GM12872 (cell line): ENCODE measurements at regions not wholly inside any gene's neighbourhood (a gene's known extent, or its start where the extent isn't known, plus 50 kb on each side); places are given as distances from the start of the nearest gene placed in this dataset.

ENCODE experiments used
- CTCF ChIP-seq: IDR thresholded peaks from 3 replicates; pipeline ENCODE4 v1.5.1; 2011; ENCODE audit warnings: low read depth, mild to moderate bottlenecking, low read length, moderate library complexity; ENCODE audit not compliant: insufficient read depth

DNA sequence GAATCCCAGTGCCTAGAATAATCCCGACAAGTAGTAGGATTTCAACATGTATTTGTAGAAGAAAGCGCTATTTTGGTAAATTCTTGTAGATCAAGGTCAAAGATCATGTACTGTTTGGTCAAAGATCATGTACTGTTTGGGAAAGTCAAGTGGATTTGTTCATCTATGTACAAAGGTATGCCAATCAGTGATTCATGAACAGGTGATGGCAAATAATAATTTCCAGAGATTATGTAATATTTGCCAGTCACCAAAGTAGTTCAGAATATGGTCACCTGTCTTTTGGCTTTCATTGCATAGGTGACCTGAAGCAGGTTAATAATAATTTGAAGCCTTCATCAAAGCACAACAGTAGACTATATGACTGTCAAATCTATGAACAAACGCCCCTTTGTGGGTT is 398.2 kb downstream of the EFNA5 start:
- TF ChIP-seq CTCF = no peak

GRCh38 chr5:107271682-107272350 is 398.9 kb downstream of the EFNA5 start:
- no peak for TF ChIP-seq CTCF

GRCh38 chr5:107270561-107270960 is 400.2 kb downstream of the EFNA5 start:
- no peak for TF ChIP-seq CTCF

DNA sequence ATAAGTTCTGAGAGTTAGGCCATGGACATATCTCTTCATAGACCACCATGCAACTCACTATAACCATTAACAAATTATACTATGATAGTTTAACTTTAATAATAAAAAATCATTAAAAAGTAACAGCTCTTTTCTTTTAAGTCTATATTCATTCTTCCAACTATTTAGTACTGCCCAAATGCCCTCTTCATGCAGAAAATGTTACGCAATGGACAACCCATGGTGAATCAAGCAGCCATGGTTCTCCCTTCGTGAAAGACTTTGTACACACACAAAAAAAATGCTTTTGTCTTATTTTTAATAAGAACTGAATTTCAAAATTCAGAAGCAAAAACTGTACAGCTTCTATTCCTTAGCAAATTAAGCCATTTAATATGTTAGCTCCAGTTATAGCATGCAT is 401.1 kb downstream of the EFNA5 start:
- TF ChIP-seq CTCF = no peak

- no peak for TF ChIP-seq CTCF
These were observed 401.5 kb downstream of the EFNA5 start for GRCh38 chr5:107269256-107269655.

- TF ChIP-seq CTCF = no peak
These were observed 402.5 kb downstream of the EFNA5 start for GRCh38 chr5:107268241-107268640.

DNA sequence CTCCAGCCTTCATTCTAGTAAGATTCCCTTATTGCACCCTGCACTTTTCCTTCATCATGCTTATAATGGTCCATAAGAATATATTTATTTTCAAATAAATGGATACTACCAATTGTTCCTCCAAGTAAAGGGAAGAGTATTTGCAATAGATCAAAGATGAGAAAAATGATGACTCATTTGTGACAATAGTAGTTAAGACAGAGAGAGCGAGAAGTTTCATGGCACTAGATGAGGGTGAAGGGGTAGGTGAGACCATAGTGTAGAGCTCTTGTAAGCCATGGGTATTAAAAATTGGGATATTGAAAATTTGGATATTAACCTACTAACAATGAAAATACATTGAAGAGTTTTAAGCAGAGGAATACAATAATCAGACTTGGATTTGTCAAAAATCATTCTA is 404.6 kb downstream of the EFNA5 start:
- no peak for TF ChIP-seq CTCF
